ENCODE measurements at regions not wholly inside any gene's neighbourhood (a gene's known extent, or its start where the extent isn't known, plus 50 kb on each side); places are given as distances from the start of the nearest gene placed in this dataset.

- TF ChIP-seq, protein P1, sequence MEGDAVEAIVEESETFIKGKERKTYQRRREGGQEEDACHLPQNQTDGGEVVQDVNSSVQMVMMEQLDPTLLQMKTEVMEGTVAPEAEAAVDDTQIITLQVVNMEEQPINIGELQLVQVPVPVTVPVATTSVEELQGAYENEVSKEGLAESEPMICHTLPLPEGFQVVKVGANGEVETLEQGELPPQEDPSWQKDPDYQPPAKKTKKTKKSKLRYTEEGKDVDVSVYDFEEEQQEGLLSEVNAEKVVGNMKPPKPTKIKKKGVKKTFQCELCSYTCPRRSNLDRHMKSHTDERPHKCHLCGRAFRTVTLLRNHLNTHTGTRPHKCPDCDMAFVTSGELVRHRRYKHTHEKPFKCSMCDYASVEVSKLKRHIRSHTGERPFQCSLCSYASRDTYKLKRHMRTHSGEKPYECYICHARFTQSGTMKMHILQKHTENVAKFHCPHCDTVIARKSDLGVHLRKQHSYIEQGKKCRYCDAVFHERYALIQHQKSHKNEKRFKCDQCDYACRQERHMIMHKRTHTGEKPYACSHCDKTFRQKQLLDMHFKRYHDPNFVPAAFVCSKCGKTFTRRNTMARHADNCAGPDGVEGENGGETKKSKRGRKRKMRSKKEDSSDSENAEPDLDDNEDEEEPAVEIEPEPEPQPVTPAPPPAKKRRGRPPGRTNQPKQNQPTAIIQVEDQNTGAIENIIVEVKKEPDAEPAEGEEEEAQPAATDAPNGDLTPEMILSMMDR (IDR thresholded peaks at IDR 0.05; ENCODE audit: unreplicated experiment in 3 of 3), result no peak
- Mint-ChIP-seq H3K27ac (peak overlapping the region; percentile 34 to 54 (median 34)), H3K36me3 (ENCODE audit: low read depth) (no peaks in the 10 kb centered on the region), H3K4me3 (no peak overlapping the region), H3K27me3 (ENCODE audit: low read depth) (no peaks in the 10 kb centered on the region), H3K4me1 (no peaks in the 10 kb centered on the region), H3K9me3 (no peaks in the 10 kb centered on the region)
These were observed 59.7 kb upstream of the NT5E start for GRCh38 chr6:85390105-85390728.

DNA sequence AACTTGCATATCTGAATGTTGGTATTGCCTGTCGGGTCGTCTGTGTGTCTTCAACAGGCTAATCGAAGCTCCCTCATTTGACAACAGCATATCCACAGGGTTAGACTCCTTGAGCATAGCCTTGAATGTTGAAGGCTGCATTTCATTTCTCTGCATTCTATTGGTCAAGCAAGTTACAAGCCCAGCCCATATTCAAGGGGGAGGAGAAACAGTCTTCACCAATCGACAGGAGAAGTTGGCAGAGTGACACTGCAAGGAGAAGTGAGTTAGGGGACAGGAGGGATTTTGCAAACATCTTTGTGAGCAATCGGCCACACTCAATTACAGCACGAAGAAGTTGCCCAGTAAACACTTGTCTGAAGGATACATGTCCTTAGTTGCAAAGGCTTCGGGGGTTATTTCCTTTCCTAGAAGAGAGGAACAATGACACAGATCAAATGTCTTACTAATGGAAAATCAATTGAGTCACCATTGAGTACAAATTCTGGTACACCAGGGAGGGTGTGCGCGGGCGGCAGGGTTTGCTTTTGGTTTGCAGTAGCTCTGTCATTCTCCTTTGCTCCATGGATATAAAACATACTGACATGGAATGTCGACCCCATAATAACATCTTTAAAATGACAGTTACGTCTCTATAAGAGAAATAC lies 60.6 kb upstream of the NT5E start:
- Mint-ChIP-seq H3K9me3 (no peaks in the 10 kb centered on the region), H3K4me1 (no peaks in the 10 kb centered on the region), H3K4me3 (no peak overlapping the region), H3K27ac (no peak overlapping the region), H3K36me3 (ENCODE audit: low read depth) (no peaks in the 10 kb centered on the region), H3K27me3 (ENCODE audit: low read depth) (no peaks in the 10 kb centered on the region)
- TF ChIP-seq, protein P1 (IDR thresholded peaks at IDR 0.05; ENCODE audit: unreplicated experiment in 3 of 3), result no peak

GRCh38 chr6:85388531-85388930 lies 61.4 kb upstream of the NT5E start:
- no peaks in the 10 kb centered on the region for H3K9me3 Mint-ChIP-seq
- H3K36me3 Mint-ChIP-seq (ENCODE audit: low read depth), result no peaks in the 10 kb centered on the region
- H3K4me1 Mint-ChIP-seq, result no peaks in the 10 kb centered on the region
- no peak overlapping the region for H3K4me3 Mint-ChIP-seq
- H3K27me3 Mint-ChIP-seq (ENCODE audit: low read depth), result no peaks in the 10 kb centered on the region
- TF ChIP-seq, protein P1 (IDR thresholded peaks at IDR 0.05; ENCODE audit: unreplicated experiment in 3 of 3), result no peak
- H3K27ac Mint-ChIP-seq, result no peak overlapping the region

DNA sequence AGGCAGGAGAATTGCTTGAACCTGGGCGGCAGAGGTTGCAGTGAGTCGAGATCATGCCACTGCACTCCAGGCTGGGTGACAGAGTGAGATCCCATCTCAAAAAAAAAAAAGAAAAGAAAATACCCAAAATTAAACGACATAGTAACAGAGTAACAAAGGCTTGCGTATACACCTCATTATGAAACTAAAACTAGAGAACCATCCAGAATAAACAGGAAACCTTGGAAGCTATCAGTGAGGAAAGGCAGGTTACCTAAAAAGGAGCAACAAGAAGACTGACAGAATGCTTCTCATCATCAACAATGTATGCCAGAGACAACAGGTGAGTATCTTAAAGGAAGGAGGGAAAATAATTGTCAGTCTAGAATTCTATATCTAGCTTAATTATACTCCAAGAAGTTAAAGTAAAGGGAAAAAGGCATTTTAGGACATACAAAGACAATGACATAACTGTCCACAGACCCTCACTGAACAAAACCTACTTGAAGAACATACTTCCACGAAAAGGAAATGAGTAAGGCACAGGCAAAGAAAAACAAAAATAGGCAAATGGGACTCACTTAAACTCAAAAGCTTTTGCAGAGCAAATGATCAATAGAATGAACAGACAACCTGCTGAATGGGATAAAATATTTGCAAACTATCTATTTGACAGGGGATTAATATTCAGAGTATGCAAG lies 64.1 kb upstream of the NT5E start:
- H3K27me3 Mint-ChIP-seq (ENCODE audit: low read depth), result no peaks in the 10 kb centered on the region
- H3K9me3 Mint-ChIP-seq, result peaks cover 2% of the 10 kb centered on the region
- H3K4me1 Mint-ChIP-seq, result no peaks in the 10 kb centered on the region
- H3K36me3 Mint-ChIP-seq (ENCODE audit: low read depth), result no peaks in the 10 kb centered on the region
- H3K27ac Mint-ChIP-seq, result no peak overlapping the region
- H3K4me3 Mint-ChIP-seq, result no peak overlapping the region
- TF ChIP-seq, protein P1 (IDR thresholded peaks at IDR 0.05; ENCODE audit: unreplicated experiment in 3 of 3), result no peak

- H3K27me3 Mint-ChIP-seq (ENCODE audit: low read depth), result peaks cover 4% of the 10 kb centered on the region
These were observed 66.8 kb upstream of the NT5E start for GRCh38 chr6:85383042-85383441.

More at GRCh38 chr6:85383042-85383441, 66.8 kb upstream of the NT5E start:
- Mint-ChIP-seq H3K27ac (no peak overlapping the region), H3K36me3 (ENCODE audit: low read depth) (no peaks in the 10 kb centered on the region), H3K4me3 (no peak overlapping the region), H3K9me3 (peaks cover 14% of the 10 kb centered on the region), H3K4me1 (no peaks in the 10 kb centered on the region)
- TF ChIP-seq, protein P1 (IDR thresholded peaks at IDR 0.05; ENCODE audit: unreplicated experiment in 3 of 3), result no peak

Data from nephron (organoid).